PC-9 (cell line): ENCODE measurements at regions not wholly inside any gene's neighbourhood (a gene's known extent, or its start where the extent isn't known, plus 50 kb on each side); places are given as distances from the start of the nearest gene placed in this dataset.
A peak's percentile ranks its signal among the peaks of the same experiment; 100 is the strongest.

Source experiments
- BruUV-seq: library from RNA; stranded (reverse); fragments of 400-500 nt; replicated peaks from 2 replicates; lab custom pipeline; 2021; lab: Mats Ljungman, UMichigan
- CTCF ChIA-PET: fragments of 300-600 bp; sonication (Branson Sonifier 250); formaldehyde crosslinking; loops from one replicate; lab custom pipeline; 2022; ENCODE audit warnings: antibody characterized with exemption; lab: Charles Lee
- POLR2A ChIA-PET: fragments of 300-600 bp; sonication (Branson Sonifier 250); formaldehyde crosslinking; loops from one replicate; lab custom pipeline; 2022; ENCODE audit warnings: antibody characterized with exemption; ENCODE audit not compliant: unreplicated experiment; lab: Charles Lee
- DNase-seq, 2 experiments: peaks; one replicate each; pipeline versions ENCODE4 v3.0.0 to v3.0.0-alpha.2; 2015 to 2022; ENCODE audit warnings: mixed read lengths in 1 of 2
- H2AFZ ChIP-seq: fragments of 200-600 bp; sonication (generic); 2 replicates; pipeline ENCODE4 v1.8.1; 2017; ENCODE audit warnings: antibody characterized with exemption
- H3F3A ChIP-seq: fragments of 200-600 bp; sonication (generic); 2 replicates; pipeline ENCODE4 v1.8.1; 2017; ENCODE audit warnings: antibody characterized with exemption, mild to moderate bottlenecking, low read depth; ENCODE audit not compliant: insufficient read depth
- H3K27ac ChIP-seq: fragments of 200-600 bp; sonication (generic); 2 replicates; pipeline ENCODE4 v1.6.1; 2016; ENCODE audit warnings: mixed run types
- H3K27me3 ChIP-seq: fragments of 200-600 bp; sonication (generic); 2 replicates; pipeline ENCODE4 v1.6.1; 2016; ENCODE audit warnings: low read depth, mixed run types; ENCODE audit not compliant: insufficient read depth
- H3K36me3 ChIP-seq: fragments of 200-600 bp; sonication (generic); 2 replicates; pipeline ENCODE4 v1.6.1; 2016; ENCODE audit warnings: low read depth, mixed run types
- H3K4me1 ChIP-seq: fragments of 200-600 bp; sonication (generic); replicated peaks from 2 replicates; pipeline ENCODE4 v1.6.1; 2016; ENCODE audit warnings: mixed run types; ENCODE audit not compliant: insufficient read depth
- H3K4me2 ChIP-seq: fragments of 200-600 bp; sonication (generic); 2 replicates; pipeline ENCODE4 v1.6.1; 2017; ENCODE audit warnings: mixed run types
- H3K4me3 ChIP-seq: fragments of 200-600 bp; sonication (generic); 2 replicates; pipeline ENCODE4 v1.6.1; 2016; ENCODE audit warnings: mixed run types
- H3K79me2 ChIP-seq: fragments of 200-600 bp; sonication (generic); 2 replicates; pipeline ENCODE4 v1.6.1; 2017; ENCODE audit warnings: low read depth, mixed run types
- H3K9me2 ChIP-seq: fragments of 200-600 bp; sonication (generic); 2 replicates; pipeline ENCODE4 v1.8.1; 2017; ENCODE audit warnings: mild to moderate bottlenecking; ENCODE audit not compliant: insufficient read depth
- H3K9me3 ChIP-seq: fragments of 200-600 bp; sonication (generic); 2 replicates; pipeline ENCODE4 v1.8.1; 2016; ENCODE audit warnings: low read depth; ENCODE audit not compliant: insufficient read depth
- H4K20me1 ChIP-seq: fragments of 200-600 bp; sonication (generic); 2 replicates; pipeline ENCODE4 v1.8.1; 2017; ENCODE audit not compliant: insufficient read depth
- CTCF ChIP-seq: fragments of 200-600 bp; sonication (generic); conservative IDR thresholded peaks from 2 replicates; pipeline ENCODE4 v1.6.1; 2017; ENCODE audit warnings: mixed run types, antibody characterized with exemption, mild to moderate bottlenecking, moderate library complexity
- EZH2 ChIP-seq: fragments of 200-600 bp; sonication (generic); IDR thresholded peaks from 2 replicates; pipeline ENCODE4 v1.8.0; 2017; ENCODE audit warnings: antibody characterized with exemption, low read depth
- intact Hi-C: fragments of 100-400 bp; cut with micrococcal nuclease; formaldehyde crosslinking; loops from one replicate; pipeline ENCODE4 v1.10.0; 2022; ENCODE audit not compliant: unreplicated experiment

GRCh38 chr18:73232933-73233332 lies 365.1 kb upstream of the NETO1 start:
- Histone ChIP-seq H3K9me3 (peaks cover 16% of the 10 kb centered on the region), H3K9me2 (no peaks in the 10 kb centered on the region), H3F3A (no peaks in the 10 kb centered on the region; the same call in 1 of the 2 replicates), H3K27ac (no peak overlapping the region), H2AFZ (no peak overlapping the region), H3K36me3 (peaks cover 22% of the 10 kb centered on the region), H3K4me1 (no peaks in the 10 kb centered on the region), H3K4me2 (no peak overlapping the region), H4K20me1 (no peaks in the 10 kb centered on the region), H3K4me3 (no peak overlapping the region), H3K27me3 (no peaks in the 10 kb centered on the region), H3K79me2 (no peaks in the 10 kb centered on the region)
- BruUV-seq: no TSS peak
- no peak for DNase-seq
- no peak for TF ChIP-seq CTCF
- intact Hi-C loops: no loop called here
- ChIA-PET CTCF (no interaction called here), POLR2A (no interaction called here)

- Histone ChIP-seq H3K79me2 (no peaks in the 10 kb centered on the region), H2AFZ (no peak overlapping the region), H3K9me2 (no peaks in the 10 kb centered on the region), H3K36me3 (peaks cover 58% of the 10 kb centered on the region), H3K27ac (no peak overlapping the region), H3F3A (peaks cover 4% of the 10 kb centered on the region; the same call in 1 of the 2 replicates), H3K27me3 (no peaks in the 10 kb centered on the region), H3K4me3 (no peak overlapping the region), H3K9me3 (peaks cover 56% of the 10 kb centered on the region), H3K4me1 (no peaks in the 10 kb centered on the region), H3K4me2 (no peak overlapping the region), H4K20me1 (no peaks in the 10 kb centered on the region)
- DNase-seq: no peak
- CTCF ChIA-PET: no interaction called here
- POLR2A ChIA-PET: no interaction called here
- no TSS peak for BruUV-seq
- intact Hi-C loops: no loop called here
- TF ChIP-seq CTCF (no peak), EZH2 (no peak)
Measured at GRCh38 chr18:73220663-73221062, 352.9 kb upstream of the NETO1 start.

- Histone ChIP-seq H3K27ac (no peak overlapping the region), H3K4me3 (0 out of 2 replicates have a peak overlapping the region, but pooled peaks have one; percentile 3), H3F3A (peaks cover 4% of the 10 kb centered on the region; the same call in 1 of the 2 replicates), H3K27me3 (no peaks in the 10 kb centered on the region), H2AFZ (no peak overlapping the region), H3K9me3 (peaks cover 51% of the 10 kb centered on the region), H3K4me2 (no peak overlapping the region), H3K9me2 (no peaks in the 10 kb centered on the region), H4K20me1 (no peaks in the 10 kb centered on the region), H3K79me2 (no peaks in the 10 kb centered on the region), H3K36me3 (peaks cover 58% of the 10 kb centered on the region), H3K4me1 (no peaks in the 10 kb centered on the region)
- POLR2A ChIA-PET: no interaction called here
- intact Hi-C loops: no loop called here
- CTCF ChIA-PET: no interaction called here
- no peak for DNase-seq
- BruUV-seq: no TSS peak
- TF ChIP-seq CTCF (no peak), EZH2 (no peak)
Measured at GRCh38 chr18:73218293-73218692, 350.5 kb upstream of the NETO1 start.
